Head of caudate nucleus (tissue), 42 donors: ENCODE measurements at regions not wholly inside any gene's neighbourhood (a gene's known extent, or its start where the extent isn't known, plus 50 kb on each side); places are given as distances from the start of the nearest gene placed in this dataset.

Experiments
- DNase-seq, 42 donors: peaks; one replicate each; pipeline versions ENCODE4 v3.0.0 to v3.0.0-alpha.2; 2020 to 2021; ENCODE audit warnings: mixed read lengths in 7 of 42
- intact Hi-C: fragments of 100-400 bp; cut with DNase I; formaldehyde crosslinking; loops from one replicate; pipeline ENCODE4 v1.15.0; 2022

- DNase-seq = peak in 2 of 42 donors; percentile 10 to 28
- intact Hi-C loops = no loop called here
These were observed 66.0 kb upstream of the FTH1 start for GRCh38 chr11:62033191-62034035.

GRCh38 chr11:62030071-62030684, 62.7 kb upstream of the FTH1 start:
- intact Hi-C loops = no loop called here

GRCh38 chr11:62026739-62027370, 59.4 kb upstream of the FTH1 start:
- intact Hi-C loops = no loop called here
- DNase-seq = no peak

More at GRCh38 chr11:62030071-62030684, 62.7 kb upstream of the FTH1 start:
- peak in 1 of 42 donors; percentile 38 for DNase-seq

- intact Hi-C loops = no loop called here
- peak in 27 of 42 donors; percentile 9 to 75 (median 42) for DNase-seq
These were observed 58.2 kb upstream of the FTH1 start for GRCh38 chr11:62025487-62026105.

GRCh38 chr11:62024936-62025486, 57.6 kb upstream of the FTH1 start:
- peak in 4 of 42 donors; percentile 15 to 63 (median 29) for DNase-seq
- intact Hi-C loops = no loop called here

GRCh38 chr11:62022211-62022610, 54.8 kb upstream of the FTH1 start:
- intact Hi-C loops = no loop called here
- no peak for DNase-seq

GRCh38 chr11:62020661-62021060, 53.2 kb upstream of the FTH1 start:
- DNase-seq = no peak
- intact Hi-C loops = no loop called here

GRCh38 chr11:62018981-62019664, 51.7 kb upstream of the FTH1 start:
- no peak for DNase-seq
- intact Hi-C loops = no loop called here

GRCh38 chr11:62017878-62018655, 50.6 kb upstream of the FTH1 start:
- no peak for DNase-seq
- intact Hi-C loops = no loop called here
